OCI-LY1 (cell line): ENCODE measurements at regions not wholly inside any gene's neighbourhood (a gene's known extent, or its start where the extent isn't known, plus 50 kb on each side); places are given as distances from the start of the nearest gene placed in this dataset.

Experiments used
- H2AFZ ChIP-seq: fragments of 200-600 bp; sonication (generic), shearing (Covaris generic); 2 replicates; pipeline ENCODE4 v1.6.0; 2014; ENCODE audit warnings: antibody characterized with exemption, mild to moderate bottlenecking, low read length
- H3F3A ChIP-seq: fragments of 200-600 bp; sonication (generic), shearing (Covaris generic); 2 replicates; pipeline ENCODE4 v1.6.0; 2014; ENCODE audit warnings: mild to moderate bottlenecking, antibody characterized with exemption, low read length, moderate library complexity; ENCODE audit not compliant: insufficient read depth
- H3K27ac ChIP-seq: fragments of 200-600 bp; sonication (generic); 2 replicates; pipeline ENCODE4 v1.5.1; 2014; ENCODE audit warnings: low read length, mixed run types, mild to moderate bottlenecking, low read depth; ENCODE audit not compliant: poor library complexity, severe bottlenecking
- H3K27me3 ChIP-seq: fragments of 200-600 bp; sonication (generic); 2 replicates; pipeline ENCODE4 v1.6.0; 2014; ENCODE audit warnings: antibody characterized with exemption, mild to moderate bottlenecking, low read length, moderate library complexity; ENCODE audit not compliant: insufficient read depth
- H3K36me3 ChIP-seq: fragments of 200-600 bp; sonication (generic); 2 replicates; pipeline ENCODE4 v1.6.1; 2014; ENCODE audit warnings: mild to moderate bottlenecking, antibody characterized with exemption, low read length, moderate library complexity, mixed read lengths; ENCODE audit not compliant: insufficient read depth
- H3K4me1 ChIP-seq: fragments of 200-600 bp; sonication (generic); 2 replicates; pipeline ENCODE4 v1.5.1; 2014; ENCODE audit warnings: mild to moderate bottlenecking, low read length, moderate library complexity; ENCODE audit not compliant: insufficient read depth, severe bottlenecking
- H3K4me2 ChIP-seq: fragments of 200-600 bp; sonication (generic), shearing (Covaris generic); 2 replicates; pipeline ENCODE4 v1.6.1; 2014; ENCODE audit warnings: low read length
- H3K4me3 ChIP-seq: fragments of 200-600 bp; sonication (generic); 2 replicates; pipeline ENCODE4 v1.5.1; 2014; ENCODE audit warnings: low read length, low read depth, mild to moderate bottlenecking, mixed read lengths; ENCODE audit not compliant: poor library complexity, severe bottlenecking
- H3K79me2 ChIP-seq: fragments of 200-600 bp; shearing (Covaris generic); 2 replicates; pipeline ENCODE4 v1.6.1; 2016; ENCODE audit warnings: mixed run types, low read length, mixed read lengths; ENCODE audit not compliant: insufficient read depth
- H3K9ac ChIP-seq: fragments of 200-600 bp; sonication (generic), shearing (Covaris generic); 2 replicates; pipeline ENCODE4 v1.6.1; 2014; ENCODE audit warnings: mild to moderate bottlenecking, low read length, mixed read lengths
- H3K9me2 ChIP-seq: fragments of 200-600 bp; sonication (generic), shearing (Covaris generic); 2 replicates; pipeline ENCODE4 v1.6.1; 2014; ENCODE audit warnings: low read depth, mild to moderate bottlenecking, low read length, mixed read lengths
- H3K9me3 ChIP-seq: fragments of 200-600 bp; shearing (Covaris generic); 2 replicates; pipeline ENCODE4 v1.6.1; 2014; ENCODE audit warnings: low read length, mixed read lengths
- H4K20me1 ChIP-seq: fragments of 200-600 bp; sonication (generic), shearing (Covaris generic); 2 replicates; pipeline ENCODE4 v1.6.0; 2016; ENCODE audit warnings: mild to moderate bottlenecking, low read length; ENCODE audit not compliant: insufficient read depth
- CTCF ChIP-seq: fragments of 200-600 bp; sonication (generic), shearing (Covaris generic); IDR thresholded peaks from 2 replicates; pipeline ENCODE4 v1.5.1; 2017; ENCODE audit warnings: mild to moderate bottlenecking, antibody characterized with exemption, low read length, moderate library complexity, mixed read lengths
- EZH2 ChIP-seq: fragments of 200-600 bp; sonication (generic), shearing (Covaris generic); IDR thresholded peaks from 2 replicates; pipeline ENCODE4 v1.8.0; 2017; ENCODE audit warnings: borderline replicate concordance, mixed run types, mild to moderate bottlenecking, antibody characterized with exemption, low read length, moderate library complexity, mixed read lengths

GRCh38 chr2:195606179-195606578, 50.8 kb upstream of the SLC39A10 start:
- Histone ChIP-seq H3K9me3 (no peaks in the 10 kb centered on the region), H4K20me1 (no peaks in the 10 kb centered on the region), H3K9me2 (no peaks in the 10 kb centered on the region), H3F3A (no peaks in the 10 kb centered on the region), H3K4me2 (no peak overlapping the region), H3K27me3 (no peaks in the 10 kb centered on the region), H3K27ac (no peak overlapping the region), H3K36me3 (no peaks in the 10 kb centered on the region), H3K4me1 (no peaks in the 10 kb centered on the region), H2AFZ (no peak overlapping the region), H3K4me3 (no peak overlapping the region), H3K79me2 (no peaks in the 10 kb centered on the region), H3K9ac (no peak overlapping the region)
- TF ChIP-seq CTCF (no peak), EZH2 (no peak)

GRCh38 chr2:195604706-195605105, 52.3 kb upstream of the SLC39A10 start:
- Histone ChIP-seq H3K4me1 (no peaks in the 10 kb centered on the region), H3K9me3 (no peaks in the 10 kb centered on the region), H3F3A (no peaks in the 10 kb centered on the region), H3K36me3 (no peaks in the 10 kb centered on the region), H3K27me3 (no peaks in the 10 kb centered on the region), H3K4me3 (no peak overlapping the region), H3K27ac (no peak overlapping the region), H4K20me1 (no peaks in the 10 kb centered on the region), H2AFZ (no peak overlapping the region), H3K4me2 (no peak overlapping the region), H3K79me2 (no peaks in the 10 kb centered on the region), H3K9ac (no peak overlapping the region), H3K9me2 (no peaks in the 10 kb centered on the region)
- TF ChIP-seq CTCF (no peak), EZH2 (no peak)

GRCh38 chr2:195603998-195604397, 53.0 kb upstream of the SLC39A10 start:
- no peaks in the 10 kb centered on the region for H3K9me2 ChIP-seq
- TF ChIP-seq EZH2, result no peak
- no peak for TF ChIP-seq CTCF
- H2AFZ ChIP-seq, result no peak overlapping the region
- H3K79me2 ChIP-seq, result no peaks in the 10 kb centered on the region
- H4K20me1 ChIP-seq, result no peaks in the 10 kb centered on the region
- no peak overlapping the region for H3K4me2 ChIP-seq
- no peaks in the 10 kb centered on the region for H3K36me3 ChIP-seq
- no peak overlapping the region for H3K4me3 ChIP-seq
- H3K27ac ChIP-seq, result no peak overlapping the region
- no peaks in the 10 kb centered on the region for H3K27me3 ChIP-seq
- H3K9me3 ChIP-seq, result no peaks in the 10 kb centered on the region
- no peaks in the 10 kb centered on the region for H3K4me1 ChIP-seq
- no peak overlapping the region for H3K9ac ChIP-seq
- no peaks in the 10 kb centered on the region for H3F3A ChIP-seq
